ENCODE measurements at regions not wholly inside any gene's neighbourhood (a gene's known extent, or its start where the extent isn't known, plus 50 kb on each side); places are given as distances from the start of the nearest gene placed in this dataset.
"Not testable (repeated sequence)": the region's sequence is repeated elsewhere in the genome, so short reads cannot be mapped to it uniquely, and the experiment has no call there.

- no CpG with 5 or more reads among the region's 3 CpGs for WGBS (ENCODE audit: low lambda C conversion rate, missing lambda C conversion rate)
- H3K4me3 ChIP-seq; H3K79me2 ChIP-seq; H3K27ac ChIP-seq; H3K36me3 ChIP-seq (replicated peaks; ENCODE audit: insufficient read depth, low read depth); H3K27me3 ChIP-seq; H4K20me1 ChIP-seq (ENCODE audit: insufficient read depth, poor library complexity, severe bottlenecking); H3K4me1 ChIP-seq (ENCODE audit: insufficient read depth); H3K9me2 ChIP-seq (replicated peaks; ENCODE audit: insufficient read depth); H3K9me3 ChIP-seq (ENCODE audit: low read depth); DNase-seq (ENCODE audit: low spot score); H2AFZ ChIP-seq; H3K4me2 ChIP-seq: not testable (repeated sequence)
These were observed 370.5 kb downstream of the BCL2L11 start for GRCh38 chr2:111491181-111491580.

GRCh38 chr2:111491614-111492013 lies 370.9 kb downstream of the BCL2L11 start:
- H3K36me3 ChIP-seq (replicated peaks; ENCODE audit: insufficient read depth, low read depth); H3K79me2 ChIP-seq; H3K9me3 ChIP-seq (ENCODE audit: low read depth); H3K4me2 ChIP-seq; H2AFZ ChIP-seq; H3K27me3 ChIP-seq; H3K4me1 ChIP-seq (ENCODE audit: insufficient read depth); DNase-seq (ENCODE audit: low spot score); H3K9me2 ChIP-seq (replicated peaks; ENCODE audit: insufficient read depth); H4K20me1 ChIP-seq (ENCODE audit: insufficient read depth, poor library complexity, severe bottlenecking); H3K27ac ChIP-seq; H3K4me3 ChIP-seq: not testable (repeated sequence)
- 70% methylated on average over 4 of the region's 4 CpGs for WGBS (ENCODE audit: low lambda C conversion rate, missing lambda C conversion rate)

- 72% methylated on average over 5 of the region's 20 CpGs for WGBS (ENCODE audit: low lambda C conversion rate, missing lambda C conversion rate)
- peak overlapping the region; percentile 64 for H3K27ac ChIP-seq
- not testable (repeated sequence) for H3K4me3 ChIP-seq; DNase-seq (ENCODE audit: low spot score); H3K4me2 ChIP-seq; H3K79me2 ChIP-seq; H3K9me3 ChIP-seq (ENCODE audit: low read depth); H4K20me1 ChIP-seq (ENCODE audit: insufficient read depth, poor library complexity, severe bottlenecking); H3K4me1 ChIP-seq (ENCODE audit: insufficient read depth); H3K9me2 ChIP-seq (replicated peaks; ENCODE audit: insufficient read depth); H3K36me3 ChIP-seq (replicated peaks; ENCODE audit: insufficient read depth, low read depth); H3K27me3 ChIP-seq; H2AFZ ChIP-seq
These were observed 372.4 kb downstream of the BCL2L11 start for GRCh38 chr2:111492995-111493719.

- H3K4me1 ChIP-seq (ENCODE audit: insufficient read depth); H2AFZ ChIP-seq; H3K36me3 ChIP-seq (replicated peaks; ENCODE audit: insufficient read depth, low read depth); H3K4me2 ChIP-seq; DNase-seq (ENCODE audit: low spot score); H4K20me1 ChIP-seq (ENCODE audit: insufficient read depth, poor library complexity, severe bottlenecking); H3K79me2 ChIP-seq; H3K4me3 ChIP-seq; H3K9me3 ChIP-seq (ENCODE audit: low read depth); H3K9me2 ChIP-seq (replicated peaks; ENCODE audit: insufficient read depth); H3K27me3 ChIP-seq: not testable (repeated sequence)
- peak overlapping the region; percentile 64 for H3K27ac ChIP-seq
- 67% methylated on average over 5 of the region's 5 CpGs for WGBS (ENCODE audit: low lambda C conversion rate, missing lambda C conversion rate)
These were observed 373.0 kb downstream of the BCL2L11 start for GRCh38 chr2:111493720-111494078.

- H4K20me1 ChIP-seq (ENCODE audit: insufficient read depth, poor library complexity, severe bottlenecking); H3K4me3 ChIP-seq: not testable (repeated sequence)
- peak overlapping the region; percentile 66 for H3K4me2 ChIP-seq
These were observed 373.7 kb downstream of the BCL2L11 start for GRCh38 chr2:111494288-111494980.

DNA sequence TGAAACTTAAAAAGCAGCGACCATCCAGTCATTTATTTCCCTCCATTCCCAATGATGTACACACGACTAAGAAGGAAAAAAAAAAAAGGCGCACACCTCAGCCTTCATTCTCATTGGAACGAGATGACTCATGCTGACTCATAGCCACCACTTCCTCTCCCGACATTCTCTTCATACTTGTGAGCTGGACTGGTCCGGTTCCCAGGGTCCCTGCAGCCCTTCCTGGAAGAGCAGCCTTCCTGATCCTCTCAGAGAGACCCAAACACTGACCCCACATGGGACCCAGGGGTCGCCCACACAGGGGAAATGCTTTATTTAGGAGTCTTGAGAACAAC lies 374.2 kb downstream of the BCL2L11 start:
- H3K4me3 ChIP-seq; H2AFZ ChIP-seq; H3K27me3 ChIP-seq; DNase-seq (ENCODE audit: low spot score); H3K9me2 ChIP-seq (replicated peaks; ENCODE audit: insufficient read depth); H3K36me3 ChIP-seq (replicated peaks; ENCODE audit: insufficient read depth, low read depth); H3K9me3 ChIP-seq (ENCODE audit: low read depth); H3K79me2 ChIP-seq; H3K4me1 ChIP-seq (ENCODE audit: insufficient read depth); H4K20me1 ChIP-seq (ENCODE audit: insufficient read depth, poor library complexity, severe bottlenecking): not testable (repeated sequence)
- Histone ChIP-seq H3K27ac (peak overlapping the region; percentile 83), H3K4me2 (peak overlapping the region; percentile 66)
- WGBS (ENCODE audit: low lambda C conversion rate, missing lambda C conversion rate) = 8% methylated on average over 5 of the region's 7 CpGs

More at GRCh38 chr2:111494288-111494980, 373.7 kb downstream of the BCL2L11 start:
- peak overlapping the region; percentile 82 for H3K27ac ChIP-seq
- DNase-seq (ENCODE audit: low spot score); H3K79me2 ChIP-seq; H3K9me2 ChIP-seq (replicated peaks; ENCODE audit: insufficient read depth); H2AFZ ChIP-seq; H3K4me1 ChIP-seq (ENCODE audit: insufficient read depth); H3K36me3 ChIP-seq (replicated peaks; ENCODE audit: insufficient read depth, low read depth); H3K27me3 ChIP-seq; H3K9me3 ChIP-seq (ENCODE audit: low read depth): not testable (repeated sequence)
- 34% methylated on average over 9 of the region's 14 CpGs for WGBS (ENCODE audit: low lambda C conversion rate, missing lambda C conversion rate)

DNA sequence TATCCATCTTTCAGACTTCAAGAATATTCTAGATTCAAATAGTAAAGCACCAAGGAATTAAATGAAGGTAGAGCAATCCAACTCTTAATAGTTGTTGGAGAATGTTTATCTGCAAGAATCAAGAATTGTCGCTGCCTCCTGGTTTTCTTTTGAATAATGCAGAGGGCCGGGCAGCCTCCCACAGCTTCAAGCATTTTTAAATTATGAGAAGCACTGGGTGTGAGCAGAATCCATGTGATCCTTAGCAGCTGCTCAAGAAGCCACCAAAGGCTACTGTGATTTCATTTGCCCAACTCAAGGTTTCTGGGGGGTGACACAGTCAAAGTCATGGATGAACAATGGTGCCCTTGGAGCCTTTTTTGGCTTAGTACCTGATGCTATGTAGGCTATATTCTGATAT lies 374.9 kb downstream of the BCL2L11 start:
- H3K4me1 ChIP-seq (ENCODE audit: insufficient read depth); H3K9me3 ChIP-seq (ENCODE audit: low read depth); H4K20me1 ChIP-seq (ENCODE audit: insufficient read depth, poor library complexity, severe bottlenecking); H3K27me3 ChIP-seq; DNase-seq (ENCODE audit: low spot score); H3K4me2 ChIP-seq; H3K36me3 ChIP-seq (replicated peaks; ENCODE audit: insufficient read depth, low read depth); H3K9me2 ChIP-seq (replicated peaks; ENCODE audit: insufficient read depth); H3K4me3 ChIP-seq; H2AFZ ChIP-seq; H3K79me2 ChIP-seq: not testable (repeated sequence)
- H3K27ac ChIP-seq = peak overlapping the region; percentile 83
- 70% methylated on average over 2 of the region's 2 CpGs for WGBS (ENCODE audit: low lambda C conversion rate, missing lambda C conversion rate)

- not testable (repeated sequence) for H3K36me3 ChIP-seq (replicated peaks; ENCODE audit: insufficient read depth, low read depth); H2AFZ ChIP-seq; H3K4me3 ChIP-seq; H3K4me2 ChIP-seq; H3K27me3 ChIP-seq; H3K9me2 ChIP-seq (replicated peaks; ENCODE audit: insufficient read depth); DNase-seq (ENCODE audit: low spot score); H4K20me1 ChIP-seq (ENCODE audit: insufficient read depth, poor library complexity, severe bottlenecking); H3K79me2 ChIP-seq; H3K4me1 ChIP-seq (ENCODE audit: insufficient read depth); H3K9me3 ChIP-seq (ENCODE audit: low read depth)
- H3K27ac ChIP-seq = peak overlapping the region; percentile 83
- WGBS (ENCODE audit: low lambda C conversion rate, missing lambda C conversion rate) = 76% methylated on average over 2 of the region's 2 CpGs
These were observed 375.5 kb downstream of the BCL2L11 start for GRCh38 chr2:111496176-111496575.

DNA sequence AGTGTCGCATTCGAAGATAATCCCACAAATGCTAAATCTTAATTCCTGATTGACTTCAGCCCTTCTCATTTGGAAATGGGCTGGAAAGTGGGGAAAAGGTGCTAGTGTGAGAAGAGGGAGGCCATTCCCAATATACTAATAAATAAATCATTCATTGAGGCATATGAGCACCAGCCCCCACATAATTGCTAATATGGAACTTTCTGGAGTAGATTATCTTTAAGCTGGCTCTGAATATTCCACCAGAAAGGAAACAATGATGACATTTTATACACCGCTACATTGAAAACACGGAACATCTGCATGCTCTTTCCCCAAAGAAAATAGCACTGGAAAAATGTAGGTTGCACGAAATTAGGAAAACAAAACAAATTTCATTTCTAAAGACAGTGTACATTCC lies 376.1 kb downstream of the BCL2L11 start:
- not testable (repeated sequence) for H3K4me3 ChIP-seq; H3K27me3 ChIP-seq; H3K36me3 ChIP-seq (replicated peaks; ENCODE audit: insufficient read depth, low read depth); H3K9me2 ChIP-seq (replicated peaks; ENCODE audit: insufficient read depth); H3K4me1 ChIP-seq (ENCODE audit: insufficient read depth); DNase-seq (ENCODE audit: low spot score); H3K9me3 ChIP-seq (ENCODE audit: low read depth); H4K20me1 ChIP-seq (ENCODE audit: insufficient read depth, poor library complexity, severe bottlenecking); H3K27ac ChIP-seq; H2AFZ ChIP-seq; H3K79me2 ChIP-seq; H3K4me2 ChIP-seq
- 98% methylated on average over 5 of the region's 5 CpGs for WGBS (ENCODE audit: low lambda C conversion rate, missing lambda C conversion rate)
